BE2C (cell line): ENCODE measurements at regions not wholly inside any gene's neighbourhood (a gene's known extent, or its start where the extent isn't known, plus 50 kb on each side); places are given as distances from the start of the nearest gene placed in this dataset.

ENCODE experiments used
- DNase-seq: peaks from one replicate; pipeline ENCODE4 v3.0.0-alpha.2; 2020
- H3K27me3 ChIP-seq: fragments of 250-450 bp; sonication (Bioruptor Pico); 2 replicates; pipeline ENCODE4 v1.5.1; 2020; ENCODE audit warnings: mild to moderate bottlenecking
- H3K36me3 ChIP-seq: fragments of 250-450 bp; sonication (Bioruptor Pico); 2 replicates; pipeline ENCODE4 v1.5.1; 2020; ENCODE audit warnings: mild to moderate bottlenecking
- H3K4me1 ChIP-seq: fragments of 250-450 bp; sonication (Bioruptor Pico); 2 replicates; pipeline ENCODE4 v1.5.1; 2020
- H3K4me3 ChIP-seq: 2 replicates; pipeline ENCODE4 v1.5.1; 2011; ENCODE audit warnings: low read depth, low read length
- H3K9me3 ChIP-seq: fragments of 250-450 bp; sonication (Bioruptor Pico); 2 replicates; pipeline ENCODE4 v1.5.1; 2020
- CTCF ChIP-seq: IDR thresholded peaks from 2 replicates; pipeline ENCODE4 v1.5.1; 2012; ENCODE audit warnings: mild to moderate bottlenecking, low read depth, low read length

- no peaks in the 10 kb centered on the region for H3K9me3 ChIP-seq
- DNase-seq, result no peak
- no peaks in the 10 kb centered on the region for H3K4me1 ChIP-seq
- H3K36me3 ChIP-seq, result no peaks in the 10 kb centered on the region
- no peak overlapping the region for H3K4me3 ChIP-seq
- TF ChIP-seq CTCF, result no peak
- H3K27me3 ChIP-seq, result no peaks in the 10 kb centered on the region
These were observed 301.3 kb downstream of the NPHP4 start for GRCh38 chr1:5690898-5691297.

- Histone ChIP-seq H3K4me3 (no peak overlapping the region), H3K4me1 (no peaks in the 10 kb centered on the region), H3K36me3 (no peaks in the 10 kb centered on the region), H3K27me3 (no peaks in the 10 kb centered on the region), H3K9me3 (no peaks in the 10 kb centered on the region)
- no peak for DNase-seq
- TF ChIP-seq CTCF, result no peak
These were observed 301.9 kb downstream of the NPHP4 start for GRCh38 chr1:5690291-5690690.

- Histone ChIP-seq H3K4me1 (no peaks in the 10 kb centered on the region), H3K27me3 (no peaks in the 10 kb centered on the region), H3K4me3 (no peak overlapping the region), H3K36me3 (no peaks in the 10 kb centered on the region), H3K9me3 (no peaks in the 10 kb centered on the region)
- TF ChIP-seq CTCF, result no peak
- no peak for DNase-seq
These were observed 303.8 kb downstream of the NPHP4 start for GRCh38 chr1:5688081-5689077.

GRCh38 chr1:5686925-5687706 lies 305.1 kb downstream of the NPHP4 start:
- no peak for TF ChIP-seq CTCF
- Histone ChIP-seq H3K9me3 (no peaks in the 10 kb centered on the region), H3K36me3 (no peaks in the 10 kb centered on the region), H3K27me3 (no peaks in the 10 kb centered on the region), H3K4me3 (no peak overlapping the region), H3K4me1 (no peaks in the 10 kb centered on the region)
- no peak for DNase-seq

- no peak for TF ChIP-seq CTCF
- no peaks in the 10 kb centered on the region for H3K36me3 ChIP-seq
- H3K4me1 ChIP-seq, result no peaks in the 10 kb centered on the region
- H3K4me3 ChIP-seq, result no peak overlapping the region
- no peaks in the 10 kb centered on the region for H3K9me3 ChIP-seq
- H3K27me3 ChIP-seq, result no peaks in the 10 kb centered on the region
- DNase-seq, result no peak
These were observed 306.0 kb downstream of the NPHP4 start for GRCh38 chr1:5686195-5686594.
